NCI-H82 treated with DMSO at 0.1 percent for 48 hours (cell line): ENCODE measurements at regions not wholly inside any gene's neighbourhood (a gene's known extent, or its start where the extent isn't known, plus 50 kb on each side); places are given as distances from the start of the nearest gene placed in this dataset.
"Not testable (repeated sequence)": the region's sequence is repeated elsewhere in the genome, so short reads cannot be mapped to it uniquely, and the experiment has no call there.

Experiments used
- DNase-seq: peaks from one replicate; lab custom pipeline; 2025; ENCODE audit not compliant: unreplicated experiment; lab: John Stamatoyannopoulos, UW

- no peak for DNase-seq
Measured at GRCh38 chr20:58579819-58580473, 64.7 kb upstream of the APCDD1L start.

- DNase-seq: no peak
Measured at GRCh38 chr20:58579069-58579818, 64.0 kb upstream of the APCDD1L start.

DNA sequence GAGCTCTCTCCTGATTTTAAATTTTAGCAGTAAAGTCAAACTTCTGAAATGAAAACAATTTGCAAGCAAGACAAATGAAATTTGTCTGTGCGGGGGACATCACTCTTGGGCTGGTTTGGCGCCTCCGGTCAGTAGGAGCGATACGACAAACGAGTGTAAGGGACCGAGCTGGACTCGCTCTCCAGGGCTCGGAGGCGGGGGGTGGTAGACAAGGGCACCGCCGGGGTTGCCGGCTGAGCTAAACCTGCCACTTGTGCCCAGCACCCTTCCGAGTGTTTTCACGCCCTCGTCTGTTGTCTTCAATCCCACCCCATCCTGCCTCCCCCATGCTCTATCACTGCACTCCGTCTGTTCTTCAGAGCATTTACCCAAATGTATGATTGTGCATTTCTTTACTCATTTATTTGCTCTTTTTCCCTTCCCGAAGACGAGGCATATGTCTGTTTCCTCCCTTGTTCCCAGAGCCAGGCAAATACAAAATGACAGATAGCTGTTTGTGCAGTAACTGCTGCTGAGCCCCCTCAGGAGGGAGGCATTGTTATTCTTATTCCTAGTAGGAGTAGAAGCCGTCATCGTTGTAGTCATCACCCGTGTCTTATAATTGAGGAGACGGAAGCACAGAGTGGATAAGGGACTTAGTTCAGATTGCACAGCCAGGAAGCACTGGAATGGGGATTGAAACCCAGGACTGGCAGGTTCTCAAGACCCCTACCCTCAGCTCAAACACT, 62.8 kb upstream of the APCDD1L start:
- no peak for DNase-seq

DNA sequence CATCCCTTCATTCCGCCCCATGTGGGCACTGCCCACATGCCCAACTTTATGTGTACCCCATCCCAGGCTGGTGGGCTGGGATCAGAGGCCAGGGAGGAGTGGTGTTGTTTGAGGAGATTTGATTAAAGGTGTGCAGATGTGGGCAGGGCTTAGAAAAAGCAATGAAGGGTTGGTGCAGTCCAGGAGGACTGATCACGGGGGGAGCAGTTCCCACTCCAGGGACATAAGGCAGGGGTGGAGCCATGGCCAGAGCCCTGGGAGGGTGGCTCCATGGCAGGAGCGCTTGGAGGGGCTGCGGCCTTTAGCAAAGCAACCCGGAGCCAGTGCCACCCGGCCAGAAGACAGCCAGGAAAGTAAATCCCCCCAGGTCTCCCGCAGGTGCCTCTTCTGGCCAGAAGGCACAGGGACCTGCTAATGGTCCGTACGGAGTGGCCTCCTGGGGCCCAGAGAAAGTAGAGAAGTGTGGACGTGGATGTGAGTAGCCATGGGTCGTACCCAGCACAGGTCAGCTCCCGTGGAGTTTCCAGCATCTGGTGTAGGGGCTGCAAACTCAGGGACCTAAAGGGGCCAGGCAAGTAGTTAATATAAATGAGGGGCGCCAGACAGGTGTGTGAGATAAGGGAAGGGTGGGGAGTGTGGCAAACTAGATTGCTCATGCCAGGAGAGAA, 62.1 kb upstream of the APCDD1L start:
- no peak for DNase-seq

DNA sequence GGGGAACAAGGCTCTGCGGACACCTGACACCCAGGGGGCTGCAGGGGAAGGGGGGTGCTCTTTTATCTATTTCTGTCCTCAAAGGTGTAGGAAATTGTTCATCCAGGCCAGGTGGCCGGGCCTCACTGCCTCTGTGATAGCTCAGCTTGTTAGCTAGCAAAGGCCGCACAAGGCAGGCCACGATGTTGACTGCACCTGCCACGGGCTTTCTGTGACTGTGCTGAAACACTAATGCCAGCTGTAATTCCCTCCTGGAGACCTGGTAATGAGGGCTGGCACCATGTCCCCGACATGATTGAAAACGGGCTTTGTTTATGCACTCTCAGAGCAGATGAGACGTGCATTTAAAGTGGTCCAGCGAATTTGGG, 61.4 kb upstream of the APCDD1L start:
- DNase-seq: no peak

GRCh38 chr20:58575776-58576602, 60.8 kb upstream of the APCDD1L start:
- no peak for DNase-seq

DNA sequence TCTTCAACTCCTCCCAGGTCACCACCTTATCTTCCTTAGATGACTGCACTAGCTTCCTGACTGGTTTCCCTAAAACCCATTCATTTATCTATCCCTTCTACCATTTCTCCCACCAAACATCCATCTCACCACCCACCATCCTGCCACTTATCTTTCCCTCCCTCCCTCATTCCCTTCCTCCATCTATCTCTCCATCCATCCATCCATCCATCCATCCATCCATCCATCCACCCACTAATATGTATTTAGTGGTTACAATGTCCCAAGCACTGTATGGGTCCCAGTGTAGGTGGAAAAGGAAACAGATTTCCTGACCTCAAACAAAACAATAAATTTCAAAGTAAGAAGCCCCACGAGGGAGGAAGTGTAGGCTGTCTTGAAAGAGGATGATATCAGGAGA, 59.3 kb upstream of the APCDD1L start:
- no peak for DNase-seq

- no peak for DNase-seq
Measured at GRCh38 chr20:58573986-58574385, 58.8 kb upstream of the APCDD1L start.

- DNase-seq: no peak
Measured at GRCh38 chr20:58573257-58573656, 58.1 kb upstream of the APCDD1L start.

DNA sequence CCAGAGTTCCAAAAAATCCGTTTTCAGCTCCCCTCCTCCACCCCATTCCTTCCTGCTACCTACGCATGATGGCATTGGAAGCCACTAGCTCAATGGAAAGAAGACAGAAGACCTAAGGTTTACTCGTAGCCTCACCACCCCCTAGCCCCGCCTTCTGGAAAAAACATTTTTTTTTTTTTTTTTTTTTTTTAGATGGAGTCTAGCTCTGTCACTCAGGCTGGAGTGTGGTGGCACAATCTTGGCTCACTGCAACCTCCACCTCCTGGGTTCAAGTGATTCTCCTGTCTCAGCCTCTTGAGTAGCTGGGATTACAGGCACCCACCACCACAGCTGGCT, 57.2 kb upstream of the APCDD1L start:
- not testable (repeated sequence) for DNase-seq

DNA sequence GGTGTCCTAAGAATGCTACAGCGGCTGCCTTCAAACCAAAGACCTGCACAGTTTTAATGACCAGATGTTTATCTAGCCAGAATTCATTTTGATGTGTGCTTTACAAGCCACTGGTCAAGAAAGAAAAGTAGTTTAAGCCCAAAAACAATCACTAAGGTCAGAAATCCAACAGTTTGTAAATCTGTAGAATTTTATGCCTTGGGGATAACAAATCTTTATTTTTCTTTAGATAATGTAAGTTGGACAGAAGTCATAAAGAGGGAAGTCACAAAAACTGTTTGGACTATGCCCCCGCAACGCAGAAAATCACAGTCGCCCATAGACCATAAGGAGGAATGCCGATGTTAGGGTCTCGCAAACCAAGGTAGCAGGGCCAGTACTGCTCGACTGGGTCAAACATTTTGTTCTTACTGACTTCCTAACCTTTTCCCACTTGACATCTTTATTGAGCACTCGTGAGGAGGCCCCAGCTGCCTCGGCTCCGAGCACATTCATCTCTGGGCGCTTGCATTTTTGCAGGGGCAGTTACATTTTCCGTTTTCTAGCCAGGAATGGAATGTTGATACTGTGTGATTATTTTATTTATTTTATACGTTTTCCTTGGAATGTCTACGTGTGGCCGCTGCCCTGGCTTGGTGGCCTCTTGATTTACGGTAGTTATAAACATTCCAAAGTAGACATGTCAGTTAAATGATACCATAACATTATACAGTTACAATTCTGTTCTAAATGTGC, 56.7 kb upstream of the APCDD1L start:
- no peak for DNase-seq

DNA sequence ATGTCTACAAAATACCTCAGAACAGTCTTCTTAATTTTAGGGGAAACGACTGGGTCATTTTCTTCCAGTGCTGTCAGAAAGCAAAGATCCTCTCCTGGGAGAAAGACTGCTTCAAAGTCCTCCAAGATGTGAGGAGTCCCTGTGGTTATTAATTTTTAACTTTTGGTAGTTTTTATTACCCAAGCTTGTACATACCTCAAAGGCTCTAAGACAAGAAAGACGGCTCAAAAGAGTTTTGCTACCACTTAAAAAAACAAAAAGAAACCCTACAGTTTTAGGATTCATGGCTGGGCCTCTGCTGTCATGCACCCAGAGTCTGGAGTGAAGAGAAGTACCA, 56.1 kb upstream of the APCDD1L start:
- DNase-seq: no peak

DNA sequence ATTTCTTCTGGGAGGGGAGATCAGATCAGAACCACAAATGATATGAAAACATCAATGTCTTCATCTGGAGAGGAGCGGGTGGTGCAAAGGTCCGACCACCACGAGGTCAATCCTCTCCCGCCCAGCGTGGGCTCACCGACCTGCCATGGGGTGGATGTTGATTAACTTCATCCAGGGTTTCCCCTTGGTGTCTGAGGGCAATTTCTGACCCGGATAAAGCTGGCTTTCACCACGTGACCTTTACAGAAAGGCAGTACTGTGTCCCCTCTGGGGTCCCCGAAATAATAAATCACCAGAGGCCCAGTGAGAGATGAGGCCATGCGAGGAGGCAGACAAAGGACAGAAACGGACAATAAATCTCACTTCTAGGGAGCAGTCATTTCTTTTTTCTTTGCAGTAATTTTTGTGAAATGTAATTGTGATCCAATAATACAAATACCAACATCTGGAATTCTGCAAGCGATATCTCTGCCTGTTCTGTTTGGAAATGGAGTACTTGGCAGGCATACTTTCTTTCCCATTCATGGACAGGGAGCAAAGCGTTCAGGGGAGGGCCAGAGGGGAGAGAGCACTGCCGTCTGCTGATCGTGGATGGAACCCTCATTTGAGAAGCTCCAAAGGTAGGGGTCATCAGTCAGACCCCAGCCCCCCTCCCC, 55.1 kb upstream of the APCDD1L start:
- DNase-seq: no peak

- DNase-seq: no peak
Measured at GRCh38 chr20:58569241-58570125, 54.3 kb upstream of the APCDD1L start.

- DNase-seq: no peak
Measured at GRCh38 chr20:58568483-58569240, 53.5 kb upstream of the APCDD1L start.

- DNase-seq: no peak
Measured at GRCh38 chr20:58568126-58568482, 52.9 kb upstream of the APCDD1L start.

- no peak for DNase-seq
Measured at GRCh38 chr20:58567437-58567836, 52.2 kb upstream of the APCDD1L start.

DNA sequence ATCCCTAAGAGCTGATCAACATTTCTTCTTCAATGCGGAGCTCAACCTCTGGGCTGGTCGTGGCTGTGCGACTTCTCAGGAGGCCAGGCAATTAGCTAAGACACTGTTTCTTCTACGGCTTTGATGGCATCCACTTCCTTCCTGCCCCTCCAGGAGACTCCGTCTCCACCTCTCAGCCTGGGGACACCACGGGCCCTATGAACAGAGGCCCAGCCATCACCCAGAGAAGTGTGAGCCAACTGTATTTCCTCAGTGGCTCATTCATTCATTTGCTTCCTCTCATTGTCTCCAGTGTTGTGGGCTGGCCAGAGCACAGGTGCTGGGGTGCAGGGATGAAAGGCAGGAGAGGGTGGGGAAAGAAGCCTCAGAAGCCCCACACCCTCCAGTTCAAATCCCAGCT, 51.8 kb upstream of the APCDD1L start:
- DNase-seq: no peak
